H9 (cell line): ENCODE measurements at regions not wholly inside any gene's neighbourhood (a gene's known extent, or its start where the extent isn't known, plus 50 kb on each side); places are given as distances from the start of the nearest gene placed in this dataset.

Experiments
- DNase-seq: peaks from one replicate; pipeline ENCODE4 v3.0.0-alpha.2; 2017
- H2AFZ ChIP-seq: one replicate; pipeline ENCODE4 v1.6.1; 2013; ENCODE audit warnings: mild to moderate bottlenecking, low read length, control low read depth, moderate library complexity
- H2AK5ac ChIP-seq: 2 replicates; pipeline ENCODE4 v1.6.1; 2013; ENCODE audit warnings: low read length, control low read depth, mixed read lengths; ENCODE audit not compliant: insufficient read length
- H2BK120ac ChIP-seq: one replicate; pipeline ENCODE4 v1.6.1; 2013; ENCODE audit warnings: low read depth, mild to moderate bottlenecking, low read length, control low read depth, inconsistent platforms; ENCODE audit not compliant: poor library complexity, severe bottlenecking
- H2BK12ac ChIP-seq: 2 replicates; pipeline ENCODE4 v1.6.1; 2013; ENCODE audit warnings: low read length, control low read depth, mixed read lengths, low read depth; ENCODE audit not compliant: insufficient read length
- H2BK15ac ChIP-seq: 2 replicates; pipeline ENCODE4 v1.6.1; 2013; ENCODE audit warnings: low read depth, low read length, control low read depth
- H2BK20ac ChIP-seq: one replicate; pipeline ENCODE4 v1.6.1; 2013; ENCODE audit warnings: low read depth, mild to moderate bottlenecking, low read length, control low read depth, inconsistent platforms; ENCODE audit not compliant: poor library complexity, severe bottlenecking
- H2BK5ac ChIP-seq: 2 replicates; pipeline ENCODE4 v1.6.1; 2013; ENCODE audit warnings: low read length, control low read depth, mixed read lengths; ENCODE audit not compliant: insufficient read length
- H3K14ac ChIP-seq: 2 replicates; pipeline ENCODE4 v1.6.1; 2013; ENCODE audit warnings: low read length, control low read depth; ENCODE audit not compliant: insufficient read depth
- H3K18ac ChIP-seq: 2 replicates; pipeline ENCODE4 v1.6.1; 2013; ENCODE audit warnings: low read depth, mild to moderate bottlenecking, mixed read lengths, low read length, control low read depth; ENCODE audit not compliant: insufficient read length
- H3K23ac ChIP-seq: 2 replicates; pipeline ENCODE4 v1.6.1; 2013; ENCODE audit warnings: low read length, control low read depth, mixed read lengths, low read depth; ENCODE audit not compliant: insufficient read length
- H3K23me2 ChIP-seq: 2 replicates; pipeline ENCODE4 v1.6.1; 2013; ENCODE audit warnings: low read depth, mild to moderate bottlenecking, mixed read lengths, low read length, control low read depth; ENCODE audit not compliant: insufficient read length, poor library complexity, severe bottlenecking
- H3K27ac ChIP-seq: 2 replicates; pipeline ENCODE4 v1.5.1; 2013; ENCODE audit warnings: low read length, control low read depth, mixed read lengths, low read depth; ENCODE audit not compliant: insufficient read length
- H3K27me3 ChIP-seq: 2 replicates; pipeline ENCODE4 v1.6.1; 2013; ENCODE audit warnings: low read length, control low read depth, inconsistent platforms; ENCODE audit not compliant: insufficient read depth
- H3K4ac ChIP-seq: 2 replicates; pipeline ENCODE4 v1.6.1; 2013; ENCODE audit warnings: low read depth, mild to moderate bottlenecking, control low read depth, inconsistent platforms, low read length, moderate library complexity
- H3K4me1 ChIP-seq: 2 replicates; pipeline ENCODE4 v1.6.1; 2013; ENCODE audit warnings: low read length, control low read depth, inconsistent platforms; ENCODE audit not compliant: insufficient read depth
- H3K4me2 ChIP-seq: 2 replicates; pipeline ENCODE4 v1.6.1; 2013; ENCODE audit warnings: low read length, control low read depth, mixed read lengths; ENCODE audit not compliant: insufficient read length, insufficient read depth
- H3K56ac ChIP-seq: 2 replicates; pipeline ENCODE4 v1.6.1; 2013; ENCODE audit warnings: low read depth, mild to moderate bottlenecking, mixed read lengths, low read length, control low read depth; ENCODE audit not compliant: insufficient read length
- H3K79me1 ChIP-seq: 2 replicates; pipeline ENCODE4 v1.6.1; 2013; ENCODE audit warnings: low read depth, mild to moderate bottlenecking, moderate library complexity, low read length, control low read depth, inconsistent platforms; ENCODE audit not compliant: insufficient read depth, poor library complexity, severe bottlenecking
- H3K79me2 ChIP-seq: 2 replicates; pipeline ENCODE4 v1.6.1; 2013; ENCODE audit warnings: low read length, control low read depth, inconsistent platforms; ENCODE audit not compliant: insufficient read depth
- H3K9ac ChIP-seq: 2 replicates; pipeline ENCODE4 v1.6.1; 2013; ENCODE audit warnings: low read length, control low read depth, mixed read lengths; ENCODE audit not compliant: insufficient read length; ENCODE audit errors: extremely low read depth
- H3K9me3 ChIP-seq: one replicate; pipeline ENCODE4 v1.6.1; 2013; ENCODE audit warnings: low read depth, low read length, inconsistent platforms; ENCODE audit not compliant: control insufficient read depth
- H3T11ph ChIP-seq: one replicate; pipeline ENCODE4 v1.6.1; 2013; ENCODE audit warnings: mild to moderate bottlenecking, low read length, control low read depth, inconsistent platforms
- H4K20me1 ChIP-seq: one replicate; pipeline ENCODE4 v1.6.1; 2013; ENCODE audit not compliant: control insufficient read depth, insufficient read length, insufficient read depth
- H4K5ac ChIP-seq: 2 replicates; pipeline ENCODE4 v1.6.1; 2013; ENCODE audit warnings: low read depth, mild to moderate bottlenecking, mixed read lengths, low read length, control low read depth; ENCODE audit not compliant: insufficient read length
- H4K8ac ChIP-seq: replicated peaks from 2 replicates; pipeline ENCODE4 v1.6.1; 2013; ENCODE audit warnings: low read length, control low read depth, mixed read lengths, low read depth; ENCODE audit not compliant: insufficient read length
- H4K91ac ChIP-seq: 2 replicates; pipeline ENCODE4 v1.6.1; 2013; ENCODE audit warnings: low read depth, mild to moderate bottlenecking, moderate library complexity, mixed read lengths, low read length, control low read depth; ENCODE audit not compliant: insufficient read length
- H3K27ac Mint-ChIP-seq, 3 experiments: 2 replicates in 2 of 3; 3 replicates in 1 of 3; pipeline ENCODE4 v1.8.0; 2020 to 2021; ENCODE audit warnings: mixed read lengths in 3 of 3, mild to moderate bottlenecking in 1 of 3, moderate library complexity in 1 of 3
- H3K27me3 Mint-ChIP-seq: 2 replicates; pipeline ENCODE4 v1.8.0; 2021; ENCODE audit warnings: low read depth, mild to moderate bottlenecking, moderate library complexity, mixed read lengths
- H3K36me3 Mint-ChIP-seq, 3 experiments: 2 replicates in 2 of 3; 3 replicates in 1 of 3; pipeline ENCODE4 v1.8.0; 2020 to 2021; ENCODE audit warnings: low read depth in 3 of 3, mixed read lengths in 3 of 3; ENCODE audit not compliant: insufficient read depth in 1 of 3
- H3K4me1 Mint-ChIP-seq, 2 experiments: 2 replicates each; pipeline ENCODE4 v1.8.0; 2020; ENCODE audit warnings: mixed read lengths in 2 of 2
- H3K4me3 Mint-ChIP-seq, 2 experiments: 2 replicates in 1 of 2; 3 replicates in 1 of 2; pipeline ENCODE4 v1.8.0; 2020 to 2021; ENCODE audit warnings: mild to moderate bottlenecking in 2 of 2, mixed read lengths in 2 of 2, moderate library complexity in 1 of 2
- H3K9me3 Mint-ChIP-seq, 2 experiments: 2 replicates in 1 of 2; 3 replicates in 1 of 2; pipeline ENCODE4 v1.8.0; 2020; ENCODE audit warnings: mild to moderate bottlenecking in 2 of 2, mixed read lengths in 2 of 2, moderate library complexity in 1 of 2
- CTCF ChIP-seq: fragments of 200-600 bp; sonication (generic); conservative IDR thresholded peaks from 3 replicates; pipeline ENCODE4 v1.8.0; 2021; ENCODE audit warnings: antibody characterized with exemption, mild to moderate bottlenecking
- WGBS: extraction: QIAGEN DNeasy Blood & Tissue Kit; methylation state at CpG from one replicate; pipeline ENCODE4 v1.1.7; 2013; ENCODE audit warnings: missing lambda C conversion rate, low lambda C conversion rate, mixed read lengths; ENCODE audit not compliant: insufficient read length; ENCODE audit errors: extremely low coverage; 5-methylcytosine and 5-hydroxymethylcytosine counted together

- Mint-ChIP-seq H3K4me1 (0 out of 4 replicates have a peak, but pooled peaks cover 0 to 2% of the 10 kb centered on the region in 2 experiments), H3K27me3 (peaks cover 17% of the 10 kb centered on the region), H3K36me3 (no peaks in the 10 kb centered on the region), H3K9me3 (no peaks in the 10 kb centered on the region), H3K4me3 (no peak overlapping the region), H3K27ac (no peak overlapping the region)
- no peaks in the 10 kb centered on the region for H3K4me1 ChIP-seq
- H3K18ac ChIP-seq: no peak overlapping the region
- no peaks in the 10 kb centered on the region for H3K27me3 ChIP-seq
- no peak overlapping the region for H3K23ac ChIP-seq
- no peak for TF ChIP-seq CTCF
- H3K56ac ChIP-seq: no peak overlapping the region
- H2BK5ac ChIP-seq: no peak overlapping the region
- H4K20me1 ChIP-seq: no peaks in the 10 kb centered on the region
- H3K9me3 ChIP-seq: no peaks in the 10 kb centered on the region
- no peak for DNase-seq
- no peaks in the 10 kb centered on the region for H3K79me2 ChIP-seq
- H4K91ac ChIP-seq: no peak overlapping the region
- no peak overlapping the region for H3K4ac ChIP-seq
- no peak overlapping the region for H3K9ac ChIP-seq
- no peak overlapping the region for H4K5ac ChIP-seq
- H3K27ac ChIP-seq: no peak overlapping the region
- H2AFZ ChIP-seq: no peak overlapping the region
- WGBS: no CpG with 5 or more reads among the region's 1 CpG
- no peak overlapping the region for H4K8ac ChIP-seq
- no peak overlapping the region for H3T11ph ChIP-seq
- H2BK15ac ChIP-seq: no peak overlapping the region
- no peak overlapping the region for H2AK5ac ChIP-seq
- H2BK120ac ChIP-seq: no peak overlapping the region
- H3K4me2 ChIP-seq: no peak overlapping the region
- no peaks in the 10 kb centered on the region for H3K79me1 ChIP-seq
- H3K23me2 ChIP-seq: no peaks in the 10 kb centered on the region
- H3K14ac ChIP-seq: no peak overlapping the region
- no peak overlapping the region for H2BK12ac ChIP-seq
- H2BK20ac ChIP-seq: no peak overlapping the region
These were observed 97.9 kb downstream of the EMX2 start for GRCh38 chr10:117640406-117640805.
